ENCODE measurements at regions not wholly inside any gene's neighbourhood (a gene's known extent, or its start where the extent isn't known, plus 50 kb on each side); places are given as distances from the start of the nearest gene placed in this dataset.

DNA sequence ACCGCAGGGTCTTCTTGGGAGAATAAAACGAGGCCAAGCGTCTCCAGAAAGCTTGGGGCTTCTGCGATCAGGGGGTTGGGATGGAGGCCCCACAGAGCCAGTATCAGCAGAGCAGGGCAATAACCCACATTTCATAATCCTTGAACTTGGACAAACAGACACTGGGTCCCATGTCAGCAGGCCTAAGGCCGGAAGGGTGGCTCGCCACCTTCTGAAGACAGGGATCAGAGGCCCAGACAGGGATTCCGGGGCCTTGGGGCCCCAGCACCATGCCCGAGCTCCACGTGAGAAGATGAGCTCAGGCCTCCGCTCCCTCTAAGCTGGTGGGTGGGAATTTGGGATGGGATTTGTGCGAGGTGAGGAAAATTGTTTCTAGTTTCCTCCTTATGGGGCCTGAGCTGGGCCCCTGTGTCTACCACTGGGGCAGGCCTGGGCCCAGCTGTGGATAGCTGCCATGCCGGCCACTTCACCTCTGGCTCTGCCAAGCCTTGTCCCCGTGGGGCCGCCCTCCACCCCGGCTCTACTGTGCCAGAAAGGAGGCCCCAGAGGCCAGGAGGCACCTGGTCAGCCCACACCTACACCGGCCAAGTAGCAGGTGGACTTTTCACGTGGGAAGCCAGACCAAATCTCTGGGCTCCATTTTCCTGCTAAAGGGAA is 67.2 kb upstream of the DLK1 start:
- no peak for DNase-seq

DNA sequence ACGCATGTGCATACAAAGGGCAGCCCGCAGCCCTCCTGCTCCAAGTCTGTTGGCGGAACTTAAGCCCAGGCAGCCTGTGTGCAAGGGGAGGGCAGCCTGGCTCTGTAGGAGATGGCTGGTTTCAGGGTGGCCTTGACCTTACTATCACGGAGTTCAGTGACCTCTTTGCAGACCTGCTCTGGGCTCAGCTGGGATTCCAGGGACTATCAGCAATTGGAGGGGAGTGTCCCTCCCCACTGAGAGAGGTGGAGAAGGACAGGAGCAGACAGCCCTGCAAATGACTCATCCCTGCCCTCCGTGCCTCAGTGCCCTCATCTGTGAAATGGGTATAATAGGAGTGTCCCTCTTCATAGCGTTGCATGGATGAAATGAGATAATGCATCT is 66.2 kb upstream of the DLK1 start:
- DNase-seq: no peak

DNA sequence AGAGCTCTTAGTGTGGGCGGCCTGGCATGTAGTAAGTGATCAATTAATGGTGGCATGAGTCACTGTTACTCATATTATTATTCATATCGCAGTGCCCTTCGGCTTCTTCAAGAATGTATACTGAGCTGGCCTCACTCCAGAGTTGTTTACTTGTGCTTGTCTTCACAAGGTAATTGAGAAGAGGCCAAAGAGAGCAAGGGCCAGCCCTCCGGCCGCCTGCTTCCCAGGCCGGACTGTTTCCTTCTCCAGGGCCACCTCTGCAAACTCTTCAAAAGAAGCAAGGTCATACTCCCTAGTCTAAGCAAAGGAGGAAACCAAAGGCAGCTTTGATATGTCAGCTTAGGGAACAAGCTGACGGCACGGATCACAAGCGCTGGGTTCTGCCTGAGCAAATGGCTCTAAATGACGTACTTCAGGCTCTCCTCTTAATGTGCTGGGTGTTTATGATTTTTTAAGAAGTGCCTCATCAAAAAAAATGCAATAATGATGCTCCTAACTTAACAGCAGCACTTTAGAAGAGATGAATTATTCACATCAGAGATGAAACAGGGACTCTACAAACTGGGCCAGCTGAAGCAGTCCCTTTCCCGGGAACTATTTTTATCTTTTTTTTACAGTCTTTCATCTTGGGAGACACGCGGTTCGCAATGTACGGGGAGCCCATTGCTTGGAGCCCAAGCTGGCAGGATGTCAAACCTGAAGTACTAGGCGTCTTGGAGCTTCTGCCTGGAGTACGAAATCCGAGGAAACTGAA is 65.6 kb upstream of the DLK1 start:
- no peak for DNase-seq

DNA sequence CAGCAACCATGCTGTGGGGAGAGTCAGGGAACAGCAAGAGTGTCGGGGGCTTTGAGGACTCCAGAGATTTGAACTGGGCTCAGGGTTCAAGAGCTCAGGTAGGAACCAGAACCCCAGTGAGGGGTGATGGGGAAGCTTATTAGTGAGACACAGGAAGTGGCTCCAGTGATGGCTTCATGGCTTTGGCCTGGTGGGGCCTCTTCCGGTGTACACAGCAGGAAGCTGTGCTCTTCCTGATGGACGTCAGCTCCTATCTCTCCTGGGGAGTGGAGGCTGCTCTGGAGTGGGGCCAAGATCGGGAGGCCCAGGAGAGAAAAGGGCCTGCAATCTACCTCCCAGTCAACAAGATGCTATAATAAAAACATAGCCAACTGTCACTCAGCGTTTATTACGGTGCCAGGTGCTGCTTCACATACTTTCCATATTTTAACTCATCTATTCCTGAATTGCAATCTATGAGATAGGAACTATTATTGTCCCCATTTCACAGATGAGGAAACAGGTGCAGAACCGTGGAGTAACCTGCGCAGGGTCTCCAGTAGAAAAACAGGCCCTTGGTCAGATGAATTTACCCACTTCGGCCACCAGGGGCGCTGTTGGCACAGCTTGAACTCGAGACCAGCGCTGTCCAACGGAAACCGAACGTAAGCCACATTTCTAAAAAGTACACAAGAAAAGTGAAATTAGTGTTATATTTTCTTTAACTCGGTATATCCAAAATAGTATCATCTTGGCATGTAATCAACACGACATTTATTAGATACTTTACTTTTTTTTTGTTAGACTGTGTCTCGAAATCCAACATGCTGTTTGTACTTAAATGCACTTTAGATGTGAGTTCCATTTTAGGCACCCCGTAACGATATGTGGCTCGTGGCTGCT is 63.6 kb upstream of the DLK1 start:
- peak; percentile 45 for DNase-seq

DNA sequence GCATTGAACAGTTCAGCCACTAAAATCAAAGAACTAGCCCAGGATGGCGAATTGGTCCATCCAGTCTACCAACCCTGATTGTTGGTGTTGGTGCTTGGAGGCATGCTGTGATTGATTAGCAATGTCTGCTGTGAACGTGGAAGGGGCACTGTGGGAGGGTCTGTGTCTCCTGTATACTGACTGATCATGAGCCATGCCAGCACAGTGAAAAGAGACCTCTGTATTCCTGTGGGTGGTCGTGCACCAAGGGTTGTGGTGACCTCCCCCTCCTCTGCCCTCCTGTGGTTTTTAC is 63.0 kb upstream of the DLK1 start:
- no peak for DNase-seq

DNA sequence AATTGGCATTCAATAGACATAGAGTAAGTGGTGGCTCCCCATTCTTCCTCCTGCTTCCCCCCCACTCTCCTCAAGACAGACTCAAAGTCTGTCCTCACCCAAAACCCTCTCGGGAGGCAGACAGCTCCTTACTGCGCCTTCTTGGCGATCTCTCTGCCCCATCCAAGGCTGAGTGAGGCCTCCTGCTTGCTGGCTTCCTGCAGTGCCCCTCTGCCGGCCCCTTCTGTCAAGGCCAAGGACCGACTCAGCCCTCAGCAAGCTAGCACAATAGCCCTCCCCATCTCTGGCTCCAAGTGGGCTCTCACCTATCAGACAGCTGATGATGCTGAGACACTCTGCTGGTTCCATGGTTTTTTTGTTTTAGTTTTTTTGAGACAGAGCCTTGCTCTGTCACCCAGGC is 62.5 kb upstream of the DLK1 start:
- DNase-seq: no peak

DNA sequence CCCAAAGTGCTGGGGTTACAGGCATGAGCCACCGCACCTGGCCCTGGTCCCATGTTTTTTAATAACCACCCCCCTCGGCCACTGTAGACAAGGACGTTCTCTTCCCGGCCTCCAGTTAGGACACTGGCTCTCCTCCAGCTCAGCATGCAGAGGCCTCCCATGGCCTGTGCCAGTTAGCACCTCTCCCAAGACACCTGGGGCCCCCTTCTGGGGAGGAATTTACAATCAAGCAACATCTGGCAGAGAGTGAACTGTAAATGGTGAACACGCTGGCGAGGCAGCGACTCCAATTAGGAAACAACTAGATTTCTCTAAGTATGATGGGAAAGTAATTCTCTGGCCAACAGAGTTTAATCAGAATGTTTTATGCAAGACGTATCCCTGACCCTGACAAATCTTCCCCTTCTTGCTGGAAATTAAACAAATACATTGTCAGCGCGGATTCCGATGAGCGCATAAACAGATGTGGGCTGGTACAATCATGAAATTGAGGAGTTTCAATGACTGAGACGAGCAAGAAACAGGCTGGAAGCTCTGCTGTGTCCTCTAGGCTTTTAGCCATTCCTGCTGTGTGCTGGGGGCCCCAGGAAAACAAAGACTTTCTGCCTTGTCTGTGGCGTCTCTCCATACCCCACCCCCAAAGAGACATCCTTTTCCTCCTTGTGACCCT is 61.7 kb upstream of the DLK1 start:
- DNase-seq: no peak

DNA sequence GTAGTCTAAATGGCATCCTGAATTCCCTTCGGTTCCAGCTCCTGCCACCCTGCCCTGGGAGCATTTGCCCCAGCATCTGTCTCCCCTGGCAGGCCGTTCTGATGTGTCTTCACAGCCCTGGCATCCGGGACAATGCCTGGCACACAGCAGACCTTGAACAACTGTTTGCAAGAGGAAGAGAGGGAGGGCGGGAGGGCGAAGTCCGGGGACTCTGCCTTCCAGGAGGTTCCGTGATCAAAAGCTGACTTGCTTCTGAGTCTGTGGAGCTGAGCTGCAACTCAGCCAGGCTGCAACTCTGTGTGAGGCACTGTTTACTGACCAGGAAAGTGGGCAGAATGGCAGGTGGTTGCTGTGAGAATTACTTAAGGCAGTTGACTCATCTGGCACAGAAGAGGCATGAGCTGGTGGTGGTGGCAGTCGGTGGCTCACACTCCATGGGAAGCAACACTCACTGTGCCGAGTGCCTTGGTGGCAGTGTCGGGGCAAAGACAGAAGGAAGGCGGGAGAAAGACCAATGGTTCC is 61.1 kb upstream of the DLK1 start:
- no peak for DNase-seq

DNA sequence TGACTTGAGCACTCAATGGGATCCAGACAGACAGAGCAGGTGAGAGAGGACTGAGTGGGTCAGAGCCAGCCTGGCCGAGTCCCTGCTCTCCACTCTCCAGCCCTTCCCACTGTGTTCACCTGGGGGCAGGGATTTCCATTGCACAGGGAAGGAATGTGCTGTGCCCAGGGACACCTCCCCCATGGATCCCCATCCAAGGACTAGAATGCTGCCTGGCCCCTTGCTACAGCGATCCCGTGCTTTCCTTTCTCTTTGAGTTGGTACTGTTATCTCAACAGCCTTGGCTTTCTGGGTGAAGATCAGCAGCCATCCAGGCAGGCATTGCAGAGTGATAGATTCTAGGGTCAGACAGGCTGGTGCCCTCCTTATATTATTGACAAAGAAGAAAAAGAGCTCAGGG is 60.3 kb upstream of the DLK1 start:
- no peak for DNase-seq

DNA sequence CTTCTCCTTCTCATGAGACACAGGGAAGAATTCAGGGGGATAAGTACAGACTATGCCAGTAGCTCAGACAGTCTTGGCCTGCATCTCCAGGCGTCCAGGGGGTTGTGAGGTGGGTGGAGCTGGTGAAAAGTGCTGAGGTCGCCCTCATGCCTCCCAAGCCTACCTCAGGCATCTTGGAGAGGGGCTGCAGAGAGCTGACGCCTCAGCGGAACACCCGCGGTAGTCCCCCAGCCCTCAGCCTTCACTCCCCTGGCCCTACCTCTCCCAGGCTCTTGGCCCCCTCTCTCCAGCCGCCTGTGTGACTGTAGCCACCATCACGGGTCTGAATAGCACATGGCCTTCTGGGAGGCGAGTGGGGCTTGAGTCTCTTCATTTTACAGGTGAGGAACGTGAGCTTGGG is 59.8 kb upstream of the DLK1 start:
- DNase-seq: no peak

DNA sequence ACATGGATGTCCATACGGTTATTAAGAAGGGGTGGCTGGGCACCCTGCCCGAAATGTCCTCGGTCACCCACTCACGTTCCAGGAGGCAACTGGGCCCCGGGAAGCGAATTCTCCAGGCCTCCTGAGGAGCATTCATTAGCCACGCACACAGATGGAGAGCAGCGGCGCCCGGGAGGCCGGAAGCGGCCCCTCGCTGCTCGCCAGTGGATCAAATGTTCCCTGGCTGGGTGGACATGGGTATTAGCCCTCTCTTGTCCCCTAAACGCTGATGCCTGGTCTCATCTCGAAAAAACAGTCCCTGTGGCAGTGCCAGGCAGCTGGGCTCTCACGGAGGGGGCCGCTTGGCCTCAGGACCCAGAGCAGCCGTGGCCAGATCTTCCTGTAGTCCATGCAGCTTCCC is 59.0 kb upstream of the DLK1 start:
- DNase-seq: no peak

DNA sequence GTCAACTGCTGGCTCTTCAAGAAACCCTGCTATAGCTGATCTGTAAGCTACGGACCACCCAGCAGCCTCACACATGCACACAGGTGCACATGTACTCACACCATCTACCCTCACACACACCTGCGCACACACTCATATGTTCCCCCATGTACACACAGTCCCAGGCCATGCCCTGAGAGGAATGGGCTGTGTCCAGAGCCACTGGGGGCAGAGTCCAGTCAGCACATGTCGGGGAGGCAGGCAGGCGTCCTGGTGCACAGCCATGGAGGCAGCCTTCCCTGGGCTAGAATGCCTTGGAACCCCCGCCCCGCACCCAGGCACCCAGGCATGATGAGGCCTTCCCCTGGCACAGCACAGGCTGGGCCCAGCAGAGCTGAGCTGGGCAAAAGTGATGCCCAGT is 58.3 kb upstream of the DLK1 start:
- no peak for DNase-seq

DNA sequence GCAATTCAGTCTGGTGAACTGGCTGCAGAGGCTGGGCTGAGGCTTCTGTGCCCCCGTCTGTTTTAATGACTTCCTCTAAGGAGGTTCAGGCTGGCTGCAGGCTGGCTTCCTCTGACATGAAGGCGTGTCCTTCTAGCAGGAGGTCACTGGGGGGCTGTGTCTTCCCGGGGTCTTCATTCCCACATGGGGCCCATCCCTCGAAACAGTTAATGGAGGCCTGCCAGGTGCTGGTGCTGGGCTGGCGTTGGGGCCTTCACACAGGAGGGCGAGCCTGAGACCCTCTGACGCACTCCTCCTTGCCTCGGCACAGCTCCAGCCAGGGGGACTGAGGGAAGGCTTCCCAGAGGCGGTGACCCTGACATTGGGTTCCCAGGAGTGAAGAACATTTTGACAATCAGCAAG is 57.7 kb upstream of the DLK1 start:
- DNase-seq: no peak

DNA sequence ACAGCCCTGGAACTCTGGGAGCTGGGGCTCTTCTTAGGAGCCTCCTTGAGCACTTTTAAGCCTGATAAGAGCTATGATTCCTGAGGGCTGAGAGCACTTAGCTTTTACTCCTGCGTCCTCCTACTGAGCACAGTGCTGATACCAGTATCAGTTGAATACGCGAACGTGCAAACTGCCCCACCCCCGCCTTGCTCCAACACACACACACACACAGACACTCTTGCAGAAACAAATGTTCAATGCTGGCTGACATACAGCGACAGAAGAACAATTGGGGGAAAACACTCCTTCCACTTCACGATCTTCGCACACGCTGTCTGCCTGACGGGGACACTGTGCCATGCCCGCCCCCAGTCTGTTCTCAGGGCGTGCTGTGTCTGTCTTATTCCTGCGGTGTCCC is 57.2 kb upstream of the DLK1 start:
- DNase-seq: no peak

DNA sequence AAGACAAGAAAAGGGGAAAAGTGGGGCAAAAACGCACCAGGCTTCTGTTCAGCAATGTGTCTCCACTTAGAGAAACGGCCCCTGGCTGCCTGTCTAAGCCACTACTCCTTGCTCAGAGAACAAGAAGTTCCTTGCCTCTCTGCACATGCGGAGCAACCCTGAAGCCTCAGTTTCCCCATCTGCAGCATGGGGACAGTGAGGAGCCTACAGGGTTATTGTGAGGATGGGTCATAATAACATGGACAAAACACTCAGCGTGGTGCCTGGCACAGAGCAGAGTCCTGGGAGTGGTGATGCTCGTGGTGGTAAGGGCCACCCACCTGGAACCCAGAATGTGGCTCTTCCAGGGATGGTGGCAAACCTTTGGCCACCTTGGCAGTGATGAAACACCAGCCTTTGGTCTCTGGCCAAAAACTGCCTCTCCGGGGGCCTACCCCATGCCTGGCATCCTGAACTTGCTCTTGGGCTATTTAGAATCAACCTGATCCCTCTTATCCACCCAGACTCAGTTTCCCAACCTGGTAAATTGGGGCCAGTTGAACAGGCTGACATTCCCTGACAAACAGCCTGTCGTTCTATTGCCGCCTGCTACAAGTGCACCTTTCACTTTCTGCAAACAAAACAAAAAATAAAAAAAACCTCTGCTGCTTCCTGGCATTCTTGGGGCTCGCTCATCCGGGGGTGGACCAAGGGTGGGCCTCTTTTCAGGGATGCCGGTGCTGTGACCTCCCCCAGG is 56.5 kb upstream of the DLK1 start:
- no peak for DNase-seq

DNA sequence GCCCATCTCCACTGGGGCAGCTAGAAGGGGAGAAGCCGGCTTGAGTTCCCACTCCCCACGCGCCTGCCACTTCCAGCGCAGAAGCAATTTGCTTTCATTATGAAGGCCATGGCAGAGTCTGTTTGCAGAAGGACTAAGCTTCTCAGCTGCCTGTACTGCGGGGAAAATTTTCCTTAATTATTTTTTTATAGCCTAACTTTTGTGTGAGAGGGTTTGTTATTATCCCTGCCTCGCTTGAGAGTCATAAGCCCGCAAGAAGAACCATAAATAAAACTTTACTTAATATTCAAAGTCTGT is 56.0 kb upstream of the DLK1 start:
- no peak for DNase-seq

DNA sequence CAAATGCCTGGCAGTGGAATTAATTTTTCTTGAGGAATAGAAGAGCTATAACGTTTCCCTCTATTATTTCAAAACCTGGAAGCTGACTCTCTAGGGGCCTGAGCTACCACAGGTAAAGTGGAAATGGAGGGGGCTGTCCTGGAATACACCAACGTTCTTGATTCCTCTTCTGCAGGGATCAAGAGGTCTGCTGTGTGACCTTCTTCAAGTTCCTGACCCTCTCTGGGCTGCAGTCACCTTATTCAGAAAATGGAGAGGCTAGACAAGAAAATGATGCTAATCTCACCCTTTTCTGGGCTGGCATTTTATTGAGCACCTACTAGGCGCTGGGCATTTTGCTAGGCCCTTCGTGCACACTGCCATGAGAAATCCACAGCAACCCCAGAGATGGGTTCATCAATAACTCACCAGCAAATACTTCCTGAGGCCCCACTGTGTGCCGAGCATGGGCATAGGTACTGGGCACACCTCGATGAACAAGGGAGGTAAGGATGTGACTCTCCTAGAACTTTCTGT is 55.2 kb upstream of the DLK1 start:
- DNase-seq: no peak

DNA sequence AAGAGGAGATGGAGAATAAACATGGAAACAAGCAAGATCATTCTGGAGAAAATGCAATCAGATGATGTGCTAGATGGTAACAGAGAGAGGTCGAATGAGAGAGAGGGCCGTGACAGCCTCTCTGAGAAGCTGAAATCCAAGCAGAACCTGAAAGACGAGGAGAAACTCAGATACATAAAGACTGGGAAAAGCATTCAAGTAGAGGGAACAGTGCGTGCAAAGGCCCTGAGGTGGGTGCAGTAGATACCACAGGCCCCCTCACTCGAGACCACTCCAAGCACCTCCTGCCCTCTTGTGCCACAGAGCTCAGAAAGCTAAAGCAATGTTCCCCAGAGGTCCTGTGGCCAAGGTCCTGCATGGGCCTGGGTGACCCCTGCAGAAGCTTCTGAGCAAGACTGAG is 54.8 kb upstream of the DLK1 start:
- DNase-seq: no peak

DNA sequence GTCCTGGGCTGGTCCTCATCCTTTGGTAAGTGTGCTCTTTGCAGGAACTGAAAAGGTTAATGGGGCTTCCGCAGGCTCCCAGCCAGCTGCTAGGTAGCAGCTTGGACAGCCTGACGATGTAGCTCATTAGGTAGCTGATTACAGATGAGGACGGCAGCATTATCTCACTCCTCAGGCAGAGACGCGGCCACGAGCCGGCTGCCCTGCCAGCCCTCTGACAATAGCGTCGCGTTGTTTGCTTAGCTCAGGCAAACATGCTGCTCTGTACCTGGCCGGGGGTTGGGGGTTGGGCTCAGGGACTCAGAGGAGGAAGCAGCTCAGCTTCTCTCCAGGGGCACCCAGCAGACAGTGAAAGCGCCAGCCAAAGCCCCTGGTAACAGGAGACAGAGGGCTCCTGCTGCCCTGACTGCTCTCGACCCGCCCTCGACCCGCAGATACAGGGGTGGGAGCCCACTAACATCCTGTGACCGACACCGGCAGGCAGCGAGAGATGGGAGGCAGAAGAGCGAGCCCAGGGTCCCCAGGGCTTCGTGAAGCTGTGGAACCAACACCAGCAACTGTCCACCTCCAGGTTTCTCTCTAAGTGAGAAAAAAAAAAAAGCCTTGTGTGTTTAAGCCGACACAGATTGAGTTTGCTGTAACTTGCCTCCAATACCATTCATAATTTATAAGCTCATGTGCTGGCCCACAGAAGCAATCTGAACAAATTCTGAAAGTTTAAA is 53.4 kb upstream of the DLK1 start:
- no peak for DNase-seq

DNA sequence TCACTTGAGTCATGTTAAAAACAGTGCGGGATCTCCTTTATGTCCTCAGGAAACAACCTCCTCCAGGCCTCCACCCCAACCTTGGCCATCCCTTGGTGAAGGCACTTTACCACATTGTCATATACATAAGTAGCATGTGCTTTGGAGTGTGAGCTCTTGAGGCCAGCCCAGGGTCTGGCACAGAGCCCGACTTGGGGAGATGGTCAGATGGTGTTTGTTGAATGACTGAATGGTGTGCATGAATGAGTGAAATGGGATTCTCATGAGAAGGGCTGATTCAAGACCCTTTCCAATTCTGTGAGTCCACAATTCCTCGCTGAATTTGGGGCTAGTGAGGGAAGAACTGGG is 52.9 kb upstream of the DLK1 start:
- DNase-seq: no peak

DNA sequence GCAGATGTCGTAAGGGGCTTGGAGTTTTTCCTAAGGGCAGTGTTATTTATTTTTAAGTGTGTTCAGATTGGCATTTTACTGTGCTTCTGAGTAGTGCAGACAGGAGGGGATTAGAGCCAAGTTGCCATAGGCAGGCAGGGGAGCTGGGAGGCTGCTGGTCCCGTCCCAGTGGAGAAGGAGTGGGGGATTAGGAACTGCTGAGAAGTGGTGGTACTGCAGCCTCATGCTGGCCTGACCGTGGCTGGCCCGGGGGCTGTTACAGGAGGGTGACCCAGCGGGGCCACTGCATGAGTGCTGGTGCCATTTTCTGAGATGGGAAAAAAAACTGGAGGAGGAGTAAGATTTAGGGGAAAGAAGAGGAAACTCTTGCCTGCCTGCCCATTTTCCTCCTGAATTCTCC is 52.3 kb upstream of the DLK1 start:
- DNase-seq: no peak

Measured in activated T-cell treated with anti-CD3 and anti-CD28 coated beads for 4 hours (primary cell).